Neuron (in vitro differentiated cells): ENCODE measurements at regions not wholly inside any gene's neighbourhood (a gene's known extent, or its start where the extent isn't known, plus 50 kb on each side); places are given as distances from the start of the nearest gene placed in this dataset.

Experiments used
- H2AFZ ChIP-seq: one replicate; pipeline ENCODE4 v1.6.1; 2013; ENCODE audit warnings: low read depth, mild to moderate bottlenecking, inconsistent platforms, low read length, moderate library complexity
- H3K27me3 ChIP-seq: one replicate; pipeline ENCODE4 v1.6.1; 2013; ENCODE audit warnings: low read length; ENCODE audit not compliant: insufficient read depth
- H3K36me3 ChIP-seq: one replicate; pipeline ENCODE4 v1.6.1; 2013; ENCODE audit warnings: low read length; ENCODE audit not compliant: insufficient read depth
- H3K4me1 ChIP-seq: one replicate; pipeline ENCODE4 v1.6.1; 2013; ENCODE audit warnings: low read length; ENCODE audit not compliant: insufficient read depth
- H3K4me3 ChIP-seq: 2 replicates; pipeline ENCODE4 v1.5.1; 2013; ENCODE audit warnings: mild to moderate bottlenecking, low read length, moderate library complexity
- H3K9me3 ChIP-seq: one replicate; pipeline ENCODE4 v1.6.1; 2013; ENCODE audit warnings: low read length

DNA sequence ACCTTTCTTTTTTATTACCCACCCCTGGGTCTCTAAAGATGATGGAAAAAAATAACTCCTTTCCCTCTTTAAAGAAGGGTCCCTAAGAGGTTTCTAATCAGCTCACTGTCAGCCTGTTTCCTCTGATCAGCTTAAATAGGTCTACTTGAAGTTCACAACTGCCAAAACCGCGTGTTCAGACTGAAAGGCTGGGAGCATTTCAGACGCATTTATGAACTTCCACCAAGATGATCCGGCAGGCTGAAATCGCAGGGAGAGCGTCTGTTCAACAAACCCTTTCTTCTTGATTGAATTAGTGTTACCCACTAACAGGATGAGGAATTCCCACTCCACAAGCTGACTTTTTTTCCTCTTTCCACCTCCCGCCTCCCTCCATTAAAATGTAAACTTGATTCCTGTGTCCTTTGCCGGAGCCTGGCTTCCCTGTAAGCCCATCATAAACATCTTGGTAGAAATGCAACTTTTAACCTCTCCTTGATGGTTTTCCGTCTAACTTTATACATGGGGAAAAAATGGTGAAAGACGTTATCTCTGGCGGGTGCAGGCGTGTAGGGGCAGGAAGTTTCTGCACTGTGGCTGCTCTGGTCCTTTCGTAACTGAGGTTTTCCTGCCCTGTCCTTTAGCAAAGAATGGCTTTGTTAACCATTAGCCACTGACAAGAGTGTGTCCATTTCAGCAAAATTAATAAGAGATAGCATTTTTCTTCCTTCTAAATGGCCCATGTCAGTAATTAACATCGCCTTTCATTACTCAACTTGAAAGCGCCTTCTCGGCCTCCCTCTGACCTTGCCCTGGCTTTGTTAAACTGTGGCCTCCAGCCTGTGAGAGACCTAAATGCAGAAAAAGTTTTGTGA is 130.7 kb downstream of the BAMBI start:
- Histone ChIP-seq H2AFZ (no peak overlapping the region), H3K4me3 (no peak overlapping the region), H3K4me1 (peaks cover 28% of the 10 kb centered on the region), H3K27me3 (no peaks in the 10 kb centered on the region), H3K9me3 (no peaks in the 10 kb centered on the region), H3K36me3 (no peaks in the 10 kb centered on the region)

DNA sequence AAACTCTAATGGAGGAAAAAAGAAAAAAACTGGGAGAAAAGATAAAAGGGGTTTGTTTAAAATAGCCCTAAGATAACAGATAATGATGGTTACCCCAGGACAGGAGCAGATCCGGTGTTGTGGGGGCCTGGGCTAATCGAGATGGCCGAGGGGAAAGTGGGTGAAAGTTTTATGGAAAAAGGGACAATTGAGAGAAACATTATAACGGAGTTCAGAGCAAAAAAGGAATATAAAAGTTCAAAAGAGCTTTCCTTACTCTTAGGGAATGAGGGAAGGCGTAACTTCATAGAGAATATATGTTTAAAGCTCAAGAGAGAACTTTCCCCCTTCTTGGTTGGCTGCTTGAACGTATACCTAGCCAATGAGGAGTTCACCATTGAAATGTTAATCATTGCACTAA is 131.4 kb downstream of the BAMBI start:
- Histone ChIP-seq H2AFZ (no peak overlapping the region), H3K4me1 (peaks cover 28% of the 10 kb centered on the region), H3K27me3 (no peaks in the 10 kb centered on the region), H3K36me3 (no peaks in the 10 kb centered on the region), H3K9me3 (no peaks in the 10 kb centered on the region), H3K4me3 (no peak overlapping the region)

DNA sequence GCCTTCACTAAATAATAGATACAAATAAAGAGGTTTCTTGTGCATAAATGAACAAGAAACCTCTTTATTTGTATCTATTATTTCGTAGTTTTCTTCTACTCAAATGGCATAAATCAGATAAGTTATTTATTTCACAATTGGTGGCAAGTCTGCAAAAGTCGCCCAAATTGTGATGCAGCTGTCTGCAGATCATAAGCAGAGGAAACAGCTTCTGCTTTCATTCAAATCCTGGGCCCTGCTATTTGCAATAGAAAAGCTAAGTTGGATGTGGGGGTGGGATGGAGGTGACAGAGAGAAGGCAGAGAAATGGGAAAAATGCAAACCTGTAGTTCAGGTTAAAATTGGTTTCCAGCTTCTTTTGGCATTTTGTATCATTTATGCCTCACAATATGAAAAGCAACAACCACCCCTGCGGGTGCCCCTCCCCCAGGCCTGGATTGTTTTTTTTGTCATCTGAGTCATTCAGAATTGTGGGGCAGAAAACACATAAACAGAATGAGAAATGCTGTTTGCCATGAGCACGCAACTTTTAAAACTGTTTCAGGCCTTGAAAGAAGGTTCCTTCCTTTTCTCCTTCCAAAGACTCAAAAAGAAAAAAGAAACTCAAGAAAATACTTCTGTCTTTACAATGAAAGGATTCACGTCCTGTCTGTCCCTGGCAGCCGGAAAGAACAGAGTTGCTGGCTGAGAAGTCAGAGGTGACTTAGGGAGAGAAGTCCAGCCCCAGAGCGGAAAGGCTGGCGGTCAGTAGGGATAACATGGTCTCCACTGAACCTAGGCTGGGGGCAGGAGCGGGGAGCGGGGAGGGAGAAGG is 132.9 kb downstream of the BAMBI start:
- H3K4me3 ChIP-seq = peak overlapping the region; percentile 19
- H3K4me1 ChIP-seq = peaks cover 28% of the 10 kb centered on the region
- H2AFZ ChIP-seq = peak overlapping the region; percentile 55
- no peaks in the 10 kb centered on the region for H3K36me3 ChIP-seq
- no peaks in the 10 kb centered on the region for H3K9me3 ChIP-seq
- no peaks in the 10 kb centered on the region for H3K27me3 ChIP-seq

DNA sequence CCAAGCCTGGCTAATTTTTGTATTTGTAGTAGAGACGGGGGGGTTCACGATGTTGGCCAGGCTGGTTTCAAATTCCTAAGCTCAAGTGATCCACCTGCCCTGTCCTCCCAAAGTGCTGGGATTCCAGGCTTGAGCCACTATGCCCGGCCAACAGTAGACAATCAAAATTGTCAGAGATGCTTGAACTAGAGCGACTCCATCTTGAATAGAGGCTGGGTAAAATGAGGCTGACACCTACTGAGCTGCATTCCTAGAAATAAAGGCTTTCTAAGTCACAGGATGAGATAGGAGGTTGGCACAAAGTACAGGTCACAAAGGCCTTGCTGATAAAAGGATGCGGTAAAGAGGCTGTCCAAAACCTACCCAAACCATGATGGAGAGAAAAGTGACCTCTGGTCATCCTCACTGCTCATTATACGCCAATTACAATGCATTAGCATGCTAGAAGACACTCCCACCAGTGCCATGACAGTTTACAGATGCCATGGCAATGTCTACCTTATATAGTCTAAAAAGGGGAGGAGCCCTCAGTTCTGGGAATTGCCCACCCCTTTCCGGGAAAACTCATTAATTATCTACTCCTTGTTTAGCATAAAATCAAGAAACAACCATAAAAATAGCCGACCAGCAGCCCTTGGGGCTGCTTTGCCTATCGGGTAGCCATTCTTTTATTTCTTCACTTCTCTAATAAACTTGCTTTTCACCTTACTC is 134.5 kb downstream of the BAMBI start:
- Histone ChIP-seq H3K36me3 (no peaks in the 10 kb centered on the region), H3K4me3 (no peak overlapping the region), H3K9me3 (no peaks in the 10 kb centered on the region), H3K27me3 (no peaks in the 10 kb centered on the region), H3K4me1 (peaks cover 28% of the 10 kb centered on the region), H2AFZ (no peak overlapping the region)

DNA sequence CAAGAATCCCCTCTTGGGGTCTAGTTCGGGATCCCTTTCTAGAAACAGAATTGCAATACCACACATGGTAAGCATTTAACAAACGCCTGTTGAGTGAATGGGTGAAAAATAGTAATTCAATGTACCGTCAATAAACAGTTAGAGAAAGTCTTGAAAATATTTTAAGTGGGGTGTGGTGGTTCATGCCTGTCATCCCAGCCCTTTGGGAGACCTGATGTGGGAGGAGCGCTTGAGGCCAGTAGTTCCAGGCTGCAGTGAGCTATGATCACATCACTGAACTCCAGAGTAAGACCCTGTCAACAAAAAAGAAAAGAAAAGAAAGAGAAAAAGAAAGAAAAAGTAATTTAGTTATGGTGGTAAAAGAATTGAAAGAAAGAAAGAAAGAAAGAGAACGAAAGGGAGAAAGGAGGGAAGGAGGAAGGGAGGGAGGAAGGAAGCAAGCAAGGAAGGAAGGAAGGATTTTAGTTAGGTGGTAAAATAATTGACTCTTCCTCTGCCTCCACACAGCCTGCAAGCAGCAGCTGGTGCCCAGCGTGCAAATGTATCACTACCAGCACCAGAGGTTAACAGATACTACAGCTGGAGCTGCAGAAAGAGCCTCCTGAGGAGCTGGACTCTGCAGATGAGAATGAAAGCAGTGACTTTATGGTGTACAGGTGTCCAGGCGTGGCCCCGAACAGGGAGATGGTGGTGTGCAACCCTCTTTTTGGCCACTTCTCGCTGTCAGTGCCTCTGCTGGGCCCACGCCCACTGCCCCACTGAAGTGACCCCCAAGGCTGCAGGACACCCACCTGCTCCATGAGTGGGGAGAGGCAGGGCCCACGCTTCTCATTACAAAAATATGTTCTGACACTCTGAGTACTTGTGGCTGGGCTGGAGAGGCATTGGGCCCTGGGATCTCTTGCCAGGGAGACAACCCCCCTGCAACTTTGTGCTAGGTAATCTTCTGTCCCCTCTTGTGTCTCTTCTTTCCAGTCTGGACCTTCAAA is 135.4 kb downstream of the BAMBI start:
- Histone ChIP-seq H3K4me3 (no peak overlapping the region), H3K9me3 (no peaks in the 10 kb centered on the region), H3K4me1 (peaks cover 28% of the 10 kb centered on the region), H3K27me3 (no peaks in the 10 kb centered on the region), H2AFZ (no peak overlapping the region), H3K36me3 (no peaks in the 10 kb centered on the region)

DNA sequence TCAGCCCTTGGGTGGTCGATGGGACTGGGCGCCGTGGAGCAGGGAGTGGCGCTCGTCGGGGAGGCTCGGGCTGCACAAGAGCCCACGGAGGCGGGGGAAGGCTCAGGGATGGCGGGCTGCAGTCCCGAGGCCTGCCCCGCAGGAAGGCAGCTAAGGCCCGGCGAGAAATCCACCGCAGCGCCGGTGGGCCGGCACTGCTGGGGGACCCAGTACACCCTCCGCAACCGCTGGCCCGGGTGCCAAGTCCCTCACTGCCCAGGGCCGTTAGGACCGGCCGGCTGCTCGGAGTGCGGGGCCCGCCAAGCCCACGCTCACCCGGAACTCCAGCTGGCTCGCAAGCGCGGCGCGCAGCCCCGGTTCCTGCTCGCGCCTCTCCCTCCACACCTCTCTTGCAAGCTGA is 138.4 kb downstream of the BAMBI start:
- peaks cover 5% of the 10 kb centered on the region for H3K4me1 ChIP-seq
- no peak overlapping the region for H3K4me3 ChIP-seq
- no peaks in the 10 kb centered on the region for H3K27me3 ChIP-seq

DNA sequence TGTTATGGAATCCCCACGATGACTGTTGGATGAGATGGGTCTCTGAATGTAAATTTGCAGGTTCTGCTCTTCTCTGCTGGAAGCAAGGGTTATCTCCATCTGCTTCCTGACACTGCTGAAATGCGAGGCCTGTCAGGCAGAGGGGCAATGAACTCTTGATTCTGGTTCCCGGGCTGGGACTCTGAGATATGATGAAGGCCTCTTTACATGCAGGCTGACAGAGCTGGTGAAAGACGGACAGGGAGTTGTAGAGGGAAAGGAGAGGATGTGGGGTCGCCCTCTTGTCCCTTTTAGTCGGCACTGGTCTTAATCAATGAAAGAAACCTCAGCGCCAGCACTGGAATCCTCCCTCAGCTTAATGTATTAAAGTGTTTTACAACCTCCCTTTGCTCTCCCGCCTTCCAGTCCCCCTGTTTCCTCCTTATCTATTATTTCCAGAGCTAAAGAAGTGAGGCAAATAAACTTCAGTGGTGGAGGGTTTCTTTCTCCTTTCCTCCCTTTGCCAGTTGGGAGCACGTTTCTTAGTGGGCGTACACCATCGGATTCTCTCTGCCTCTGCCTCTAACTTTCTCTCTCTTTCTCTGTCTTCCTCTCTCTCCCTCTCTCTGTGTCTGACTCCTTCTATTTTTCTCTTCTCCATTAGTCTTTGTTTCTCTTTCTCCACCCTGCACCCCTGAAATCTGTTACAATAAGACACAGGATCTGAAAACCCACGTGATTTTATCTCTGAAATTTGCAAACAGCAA is 145.6 kb downstream of the BAMBI start:
- H3K27me3 ChIP-seq = no peaks in the 10 kb centered on the region
- no peak overlapping the region for H3K4me3 ChIP-seq
- H3K36me3 ChIP-seq = no peaks in the 10 kb centered on the region
- no peak overlapping the region for H2AFZ ChIP-seq
- H3K9me3 ChIP-seq = no peaks in the 10 kb centered on the region
- no peaks in the 10 kb centered on the region for H3K4me1 ChIP-seq

More for the DNA sequence above, 138.4 kb downstream of the BAMBI start:
- H3K9me3 ChIP-seq = no peaks in the 10 kb centered on the region
- H2AFZ ChIP-seq = no peak overlapping the region
- H3K36me3 ChIP-seq = no peaks in the 10 kb centered on the region

DNA sequence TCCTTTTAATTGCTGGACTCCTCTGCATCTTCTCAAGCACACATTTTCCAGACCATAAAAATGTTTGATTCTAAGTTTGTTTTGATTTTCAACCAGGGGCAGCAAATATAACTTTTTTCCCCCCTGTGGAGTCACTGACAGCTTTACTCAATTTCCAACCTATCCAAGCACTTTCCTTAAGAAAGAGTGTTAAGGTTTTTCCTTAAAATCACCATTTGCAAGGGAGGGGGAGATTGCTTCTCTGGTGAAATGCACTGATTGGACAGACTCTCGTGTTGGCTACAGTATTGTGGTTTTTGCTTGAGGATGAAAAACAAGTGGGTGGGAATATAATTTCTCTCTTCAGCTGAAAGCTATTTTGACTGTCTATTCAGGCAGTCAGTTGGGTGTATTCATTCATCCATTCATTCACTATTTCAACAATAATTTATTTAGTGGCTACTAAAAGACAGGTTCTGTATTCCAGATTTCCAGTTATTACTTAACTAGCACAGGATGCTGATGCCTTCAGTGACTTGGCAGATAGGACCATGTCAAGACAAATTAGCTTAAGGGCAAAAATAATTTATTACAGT is 146.3 kb downstream of the BAMBI start:
- Histone ChIP-seq H3K4me3 (no peak overlapping the region), H2AFZ (no peak overlapping the region), H3K9me3 (no peaks in the 10 kb centered on the region), H3K4me1 (no peaks in the 10 kb centered on the region), H3K36me3 (no peaks in the 10 kb centered on the region), H3K27me3 (no peaks in the 10 kb centered on the region)

DNA sequence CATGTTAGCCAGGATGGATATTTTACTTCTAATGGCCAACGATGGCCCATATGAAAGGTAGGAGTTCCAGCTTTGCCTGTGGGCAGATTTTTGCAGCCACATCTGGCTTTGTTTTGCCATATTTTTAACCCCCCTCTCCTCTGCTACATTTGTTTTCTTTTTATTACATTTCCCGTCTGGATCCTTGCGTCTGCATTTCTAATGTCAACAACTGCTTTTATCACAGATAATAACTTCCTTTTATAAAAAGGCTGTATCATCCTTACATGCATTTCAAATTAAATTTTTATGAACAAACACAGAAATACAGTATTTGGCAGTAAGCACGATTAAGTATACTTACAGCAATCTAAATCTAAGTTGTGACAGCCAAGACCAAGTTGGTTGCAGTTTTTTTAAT is 156.0 kb downstream of the BAMBI start:
- Histone ChIP-seq H3K36me3 (no peaks in the 10 kb centered on the region), H3K4me1 (no peaks in the 10 kb centered on the region), H3K27me3 (peaks cover 2% of the 10 kb centered on the region), H3K4me3 (no peak overlapping the region), H2AFZ (no peak overlapping the region), H3K9me3 (no peaks in the 10 kb centered on the region)

DNA sequence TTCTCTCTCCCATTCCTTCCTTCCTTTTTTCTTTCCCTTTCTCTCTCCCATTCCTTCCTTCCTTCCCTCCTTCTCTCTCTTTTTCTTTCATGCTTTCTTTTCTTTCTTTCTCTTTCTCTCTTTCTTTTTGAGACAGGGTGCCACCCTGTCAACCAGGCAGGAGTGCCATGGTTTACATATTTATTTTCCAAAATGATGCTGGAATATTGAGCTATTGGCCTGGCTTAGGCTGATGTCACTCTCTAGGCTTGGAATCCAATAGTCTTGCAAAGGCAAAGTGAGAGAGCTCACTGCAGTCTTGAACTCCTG is 159.1 kb downstream of the BAMBI start:
- Histone ChIP-seq H2AFZ (no peak overlapping the region), H3K9me3 (no peaks in the 10 kb centered on the region), H3K4me3 (no peak overlapping the region), H3K4me1 (no peaks in the 10 kb centered on the region), H3K36me3 (no peaks in the 10 kb centered on the region), H3K27me3 (peaks cover 2% of the 10 kb centered on the region)

DNA sequence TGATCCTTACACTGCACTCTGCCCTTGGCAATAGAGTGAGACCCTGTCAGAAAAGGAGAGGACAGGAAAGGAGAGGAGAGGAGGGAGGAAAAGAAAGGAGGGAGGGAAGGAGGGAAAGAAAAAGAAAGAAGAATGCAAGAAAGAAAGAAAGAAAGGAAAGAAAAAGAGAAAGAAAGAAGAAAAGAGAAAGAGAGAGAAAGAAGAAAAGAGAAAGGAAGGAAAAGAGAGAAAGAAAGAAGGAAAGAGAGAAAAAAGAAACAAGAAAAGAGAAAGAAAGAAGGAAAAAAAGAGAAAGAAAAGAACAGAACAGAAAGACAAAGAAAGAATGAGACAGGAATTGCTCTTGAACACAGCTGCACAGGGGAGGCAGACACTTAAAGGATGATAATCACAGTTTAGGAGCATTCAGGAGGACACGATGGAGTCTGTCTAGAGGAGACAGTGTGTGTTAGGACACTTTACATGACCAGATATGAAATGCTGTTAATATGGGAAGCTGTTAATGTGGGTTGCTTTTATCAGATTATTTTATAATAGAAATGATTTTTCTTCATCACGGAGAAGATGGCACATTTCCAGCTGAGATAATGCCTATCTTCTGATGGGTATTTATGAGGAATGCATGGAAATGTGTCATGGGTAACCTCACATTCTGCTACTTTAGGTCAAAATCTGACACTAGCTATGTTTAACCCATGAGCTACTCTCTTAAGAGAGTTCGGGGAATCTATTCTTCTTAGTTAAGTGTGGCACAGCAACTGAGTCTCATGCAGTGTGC is 160.5 kb downstream of the BAMBI start:
- no peaks in the 10 kb centered on the region for H3K36me3 ChIP-seq
- no peak overlapping the region for H2AFZ ChIP-seq
- H3K4me1 ChIP-seq = no peaks in the 10 kb centered on the region
- H3K9me3 ChIP-seq = no peaks in the 10 kb centered on the region
- no peak overlapping the region for H3K4me3 ChIP-seq
- peaks cover 2% of the 10 kb centered on the region for H3K27me3 ChIP-seq
